Activated CD8-positive, alpha-beta memory T cell treated with anti-CD3 and anti-CD28 coated beads for 24 hours (primary cell): ENCODE measurements at regions not wholly inside any gene's neighbourhood (a gene's known extent, or its start where the extent isn't known, plus 50 kb on each side); places are given as distances from the start of the nearest gene placed in this dataset.
"Not testable (repeated sequence)": the region's sequence is repeated elsewhere in the genome, so short reads cannot be mapped to it uniquely, and the experiment has no call there.

Source experiments
- DNase-seq: peaks from one replicate; pipeline ENCODE4 v3.0.0-alpha.2; 2020

- no peak for DNase-seq
Measured at GRCh38 chr12:47340411-47341015, 260.8 kb upstream of the AMIGO2 start.

- no peak for DNase-seq
Measured at GRCh38 chr12:47337581-47337980, 257.8 kb upstream of the AMIGO2 start.

- not testable (repeated sequence) for DNase-seq
Measured at GRCh38 chr12:47333271-47333858, 253.6 kb upstream of the AMIGO2 start.

GRCh38 chr12:47328831-47329545, 249.2 kb upstream of the AMIGO2 start:
- no peak for DNase-seq

DNA sequence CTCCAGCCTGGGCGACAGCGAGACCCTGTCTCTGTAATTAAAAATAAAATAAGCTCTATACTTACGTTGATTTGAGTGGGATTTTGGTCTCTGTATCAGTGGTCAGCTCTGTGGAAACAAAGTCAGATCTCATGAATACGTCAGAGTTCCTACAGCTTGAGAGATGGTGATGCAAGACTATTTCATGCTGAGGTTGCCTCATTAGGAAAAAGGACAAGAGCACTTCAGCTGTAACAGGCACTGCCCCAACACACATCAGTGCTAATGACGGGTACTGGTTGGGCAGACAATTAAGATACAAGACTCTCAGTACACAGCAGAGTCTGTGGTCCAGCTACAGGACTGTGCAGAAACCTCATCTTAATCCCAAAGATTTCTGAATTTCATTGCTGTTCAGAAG, 246.4 kb upstream of the AMIGO2 start:
- no peak for DNase-seq

DNA sequence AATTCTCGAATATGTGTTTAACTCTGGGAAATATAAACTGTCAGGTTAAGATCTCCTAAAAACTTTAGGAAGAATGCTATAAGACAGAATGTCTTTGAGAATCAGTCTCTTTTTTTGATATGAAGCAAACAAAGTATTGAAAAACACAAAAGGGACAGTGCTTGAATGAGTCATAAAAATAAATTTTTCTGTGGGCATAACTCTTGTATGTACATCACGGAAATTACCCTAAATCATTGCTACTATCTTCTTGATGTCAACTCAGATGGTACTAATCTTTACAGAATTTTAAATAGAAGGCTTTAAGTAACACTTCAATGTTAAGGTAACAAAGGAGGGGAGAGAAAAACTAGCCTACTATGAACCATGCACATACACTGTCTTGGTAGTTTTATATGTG, 244.0 kb upstream of the AMIGO2 start:
- DNase-seq: no peak

GRCh38 chr12:47321436-47321835, 241.7 kb upstream of the AMIGO2 start:
- no peak for DNase-seq

DNA sequence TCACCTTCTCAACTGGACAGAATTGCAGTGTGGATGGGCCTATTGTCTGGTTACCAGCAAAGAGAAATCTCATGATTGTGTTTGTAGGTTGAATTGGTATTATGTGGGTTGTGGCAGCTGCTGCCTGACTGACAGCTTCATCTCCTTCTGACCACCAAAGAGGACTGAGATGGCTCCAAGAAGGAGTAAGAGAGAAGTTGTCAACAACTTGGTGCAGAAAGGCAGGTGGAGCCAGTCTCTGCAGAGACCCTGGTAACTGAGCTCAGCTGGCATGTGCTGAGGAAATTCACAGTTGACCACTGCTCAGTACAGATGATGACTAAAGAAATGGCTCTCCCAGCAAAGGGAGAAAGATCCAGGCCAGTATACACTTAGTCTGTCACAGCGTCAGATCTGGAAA, 240.0 kb upstream of the AMIGO2 start:
- DNase-seq: no peak

DNA sequence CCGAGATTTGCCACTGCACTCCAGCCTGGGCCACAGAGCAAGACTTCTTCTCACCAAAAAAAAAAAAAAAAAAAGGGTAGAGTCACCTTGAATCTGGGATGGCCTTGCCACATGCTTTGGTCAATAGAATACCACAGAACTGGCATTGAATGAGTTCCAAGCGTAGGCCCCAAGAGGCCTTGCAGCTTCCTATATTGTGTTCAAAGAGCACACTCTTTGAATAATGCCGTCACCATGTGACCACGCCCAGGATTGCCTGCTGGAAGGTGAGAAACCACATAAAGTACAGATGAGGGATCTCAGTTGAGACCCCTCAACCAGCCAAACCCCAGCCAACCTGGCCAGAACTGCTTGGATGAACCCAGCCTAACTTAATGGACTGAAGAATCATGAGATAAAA, 239.2 kb upstream of the AMIGO2 start:
- no peak for DNase-seq

- no peak for DNase-seq
Measured at GRCh38 chr12:47317175-47317915, 237.6 kb upstream of the AMIGO2 start.

- DNase-seq: no peak
Measured at GRCh38 chr12:47316609-47317049, 236.9 kb upstream of the AMIGO2 start.

DNA sequence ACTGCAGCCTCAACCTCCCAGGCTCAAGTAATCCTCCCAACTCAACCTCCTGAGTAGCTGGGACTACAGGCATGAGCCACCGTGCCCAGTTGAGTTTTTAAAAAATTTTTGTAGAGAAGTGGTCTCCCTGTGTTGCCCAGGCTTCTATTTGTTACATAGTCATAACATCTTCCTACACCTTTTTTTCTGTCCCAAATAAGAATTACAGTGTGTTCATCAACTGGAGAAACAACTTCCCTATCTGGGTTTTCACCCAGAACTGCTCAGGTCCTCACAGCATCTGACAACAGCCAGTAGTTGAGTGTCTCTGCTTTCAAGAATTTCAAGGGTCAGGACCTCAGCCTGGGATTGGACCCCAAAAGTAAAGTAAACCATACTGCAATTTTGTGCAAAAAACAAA, 235.2 kb upstream of the AMIGO2 start:
- no peak for DNase-seq

- no peak for DNase-seq
Measured at GRCh38 chr12:47312808-47313426, 233.2 kb upstream of the AMIGO2 start.

GRCh38 chr12:47312147-47312546, 232.4 kb upstream of the AMIGO2 start:
- DNase-seq: no peak

DNA sequence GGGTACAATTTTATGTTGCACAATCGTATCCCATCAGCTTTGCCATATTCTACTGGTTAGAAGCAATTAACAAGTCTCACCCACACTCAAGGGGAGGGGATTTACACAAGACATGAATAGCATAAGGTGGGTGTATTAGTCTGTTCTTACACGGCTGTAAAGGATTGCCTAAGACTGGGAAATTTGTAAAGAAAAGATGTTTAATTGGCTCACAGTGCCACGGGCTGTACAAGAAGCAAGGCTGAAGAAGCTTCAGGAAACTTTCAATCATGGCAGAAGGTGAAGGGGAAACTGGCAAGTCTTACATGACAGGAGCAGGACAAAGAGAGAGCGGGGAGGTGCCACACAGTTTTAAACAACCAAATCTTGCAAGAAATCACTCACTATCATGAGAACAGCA, 231.8 kb upstream of the AMIGO2 start:
- no peak for DNase-seq

DNA sequence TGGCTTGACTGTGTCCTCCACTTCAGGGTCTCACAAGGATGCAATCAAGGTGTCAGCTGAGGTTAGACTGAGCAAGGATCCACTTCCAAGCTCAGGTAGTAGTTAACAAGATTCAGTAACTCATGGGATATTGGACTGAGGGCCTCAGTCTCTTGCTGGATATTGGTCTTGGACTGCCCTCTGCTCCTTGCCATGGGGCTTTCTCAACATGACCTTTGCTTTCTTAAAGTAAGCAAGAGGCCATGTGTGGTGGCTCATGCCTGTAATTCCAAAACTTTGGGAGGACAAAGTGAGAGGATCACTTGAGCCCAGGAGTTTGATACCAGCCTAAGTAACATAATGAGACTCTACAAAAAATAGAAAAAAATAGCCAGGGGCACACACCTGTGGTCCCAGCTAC, 231.3 kb upstream of the AMIGO2 start:
- DNase-seq: no peak

DNA sequence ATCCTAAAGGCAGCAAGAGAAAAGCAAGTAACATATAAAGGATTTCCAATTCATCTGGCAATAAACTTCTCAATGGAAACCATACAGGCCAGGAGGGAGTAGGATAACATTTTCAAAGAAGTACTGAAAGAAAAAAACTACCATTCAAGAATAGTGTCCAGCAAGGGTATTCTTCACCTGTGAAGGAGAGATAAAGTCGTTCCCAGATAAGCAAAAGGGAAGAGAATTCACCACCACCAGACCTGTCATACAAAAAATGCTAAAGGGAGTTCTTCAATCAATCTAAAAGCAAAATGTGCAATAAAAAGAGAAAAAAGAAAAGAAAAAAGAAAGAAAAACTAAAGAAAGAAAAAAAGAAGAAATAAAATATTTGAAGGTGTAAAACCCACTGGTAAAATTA, 228.9 kb upstream of the AMIGO2 start:
- DNase-seq: no peak

GRCh38 chr12:47307680-47308399, 228.1 kb upstream of the AMIGO2 start:
- peak; percentile 80 for DNase-seq

GRCh38 chr12:47306773-47307679, 227.3 kb upstream of the AMIGO2 start:
- DNase-seq: peak; percentile 82

GRCh38 chr12:47306130-47306529, 226.4 kb upstream of the AMIGO2 start:
- no peak for DNase-seq

GRCh38 chr12:47305464-47305863, 225.7 kb upstream of the AMIGO2 start:
- DNase-seq: no peak
